Astrocyte (in vitro differentiated cells and primary cell): ENCODE measurements at regions not wholly inside any gene's neighbourhood (a gene's known extent, or its start where the extent isn't known, plus 50 kb on each side); places are given as distances from the start of the nearest gene placed in this dataset.
A peak's percentile ranks its signal among the peaks of the same experiment; 100 is the strongest.

ENCODE experiments used
- DNase-seq: peaks from one replicate; pipeline ENCODE4 v3.0.0-alpha.2; 2010; ENCODE audit warnings: low read depth
- FAIRE-seq: peaks from 2 replicates; lab custom pipeline; 2011; peaks lifted over from hg19 to GRCh38; lab: Jason Lieb, UNC
- H2AFZ ChIP-seq: 2 replicates; pipeline ENCODE4 v1.6.0; 2012; ENCODE audit warnings: low read depth, low read length, inconsistent platforms
- H3K27ac ChIP-seq: 2 replicates; pipeline ENCODE4 v1.5.1; 2011; ENCODE audit warnings: low read depth, low read length, inconsistent platforms
- H3K27me3 ChIP-seq: 2 replicates; pipeline ENCODE4 v1.6.0; 2011; ENCODE audit warnings: low read length, inconsistent platforms; ENCODE audit not compliant: insufficient read depth
- H3K36me3 ChIP-seq: 2 replicates; pipeline ENCODE4 v1.5.1; 2011; ENCODE audit warnings: low read length, inconsistent platforms; ENCODE audit not compliant: insufficient read depth
- H3K4me1 ChIP-seq: 2 replicates; pipeline ENCODE4 v1.5.1; 2011; ENCODE audit warnings: low read length, inconsistent platforms; ENCODE audit not compliant: insufficient read depth
- H3K4me2 ChIP-seq: 2 replicates; pipeline ENCODE4 v1.6.0; 2012; ENCODE audit warnings: low read length, inconsistent platforms
- H3K4me3 ChIP-seq: 2 replicates; pipeline ENCODE4 v1.5.1; 2011; ENCODE audit warnings: low read depth, mild to moderate bottlenecking, low read length, inconsistent platforms; ENCODE audit not compliant: insufficient read depth
- H3K79me2 ChIP-seq: 2 replicates; pipeline ENCODE4 v1.6.0; 2012; ENCODE audit warnings: mild to moderate bottlenecking, low read length, inconsistent platforms; ENCODE audit not compliant: insufficient read depth
- H3K9ac ChIP-seq: 2 replicates; pipeline ENCODE4 v1.6.0; 2012; ENCODE audit warnings: mild to moderate bottlenecking, low read length, inconsistent platforms
- H3K9me3 ChIP-seq: 2 replicates; pipeline ENCODE4 v1.5.1; 2012; ENCODE audit warnings: low read depth, mild to moderate bottlenecking, low read length, inconsistent platforms; ENCODE audit not compliant: insufficient read depth
- H4K20me1 ChIP-seq: 2 replicates; pipeline ENCODE4 v1.6.0; 2012; ENCODE audit warnings: low read length, inconsistent platforms; ENCODE audit not compliant: insufficient read depth
- H3K27ac Mint-ChIP-seq: one replicate; pipeline ENCODE4 v1.8.0; 2021; ENCODE audit warnings: mild to moderate bottlenecking, mixed read lengths; ENCODE audit not compliant: unreplicated experiment
- H3K27me3 Mint-ChIP-seq: one replicate; pipeline ENCODE4 v1.8.0; 2021; ENCODE audit warnings: low read depth, mixed read lengths; ENCODE audit not compliant: unreplicated experiment
- H3K36me3 Mint-ChIP-seq: one replicate; pipeline ENCODE4 v1.8.0; 2021; ENCODE audit warnings: low read depth, mixed read lengths; ENCODE audit not compliant: unreplicated experiment
- H3K4me1 Mint-ChIP-seq: one replicate; pipeline ENCODE4 v1.8.0; 2021; ENCODE audit warnings: low read depth, mixed read lengths; ENCODE audit not compliant: unreplicated experiment
- H3K4me3 Mint-ChIP-seq: one replicate; pipeline ENCODE4 v1.8.0; 2021; ENCODE audit warnings: mild to moderate bottlenecking, moderate library complexity, mixed read lengths; ENCODE audit not compliant: unreplicated experiment
- H3K9me3 Mint-ChIP-seq: one replicate; pipeline ENCODE4 v1.8.0; 2021; ENCODE audit warnings: mild to moderate bottlenecking, mixed read lengths; ENCODE audit not compliant: unreplicated experiment
- CTCF ChIP-seq: IDR thresholded peaks from 2 replicates; pipeline ENCODE4 v1.5.1; 2011; ENCODE audit warnings: low read depth, mild to moderate bottlenecking, inconsistent platforms, low read length, moderate library complexity; ENCODE audit not compliant: insufficient read depth
- EZH2 ChIP-seq: IDR thresholded peaks from 2 replicates; pipeline ENCODE4 v1.6.1; 2012; ENCODE audit warnings: mild to moderate bottlenecking, low read length, inconsistent platforms; ENCODE audit not compliant: insufficient read depth

GRCh38 chr3:178291574-178292370 lies 244.5 kb upstream of the KCNMB2 start:
- no peaks in the 10 kb centered on the region for H4K20me1 ChIP-seq
- Mint-ChIP-seq H3K9me3 (no peaks in the 10 kb centered on the region), H3K27me3 (no peaks in the 10 kb centered on the region), H3K4me1 (no peaks in the 10 kb centered on the region), H3K27ac (no peak overlapping the region), H3K36me3 (no peaks in the 10 kb centered on the region), H3K4me3 (no peak overlapping the region)
- TF ChIP-seq EZH2: no peak
- no peak for TF ChIP-seq CTCF
- no peak for FAIRE-seq
- H2AFZ ChIP-seq: no peak overlapping the region
- H3K27me3 ChIP-seq: no peaks in the 10 kb centered on the region
- no peaks in the 10 kb centered on the region for H3K79me2 ChIP-seq
- no peak overlapping the region for H3K9ac ChIP-seq
- no peak overlapping the region for H3K4me2 ChIP-seq
- H3K36me3 ChIP-seq: no peaks in the 10 kb centered on the region
- H3K9me3 ChIP-seq: no peaks in the 10 kb centered on the region
- H3K4me3 ChIP-seq: no peak overlapping the region
- no peak for DNase-seq
- H3K27ac ChIP-seq: no peak overlapping the region
- no peaks in the 10 kb centered on the region for H3K4me1 ChIP-seq

GRCh38 chr3:178295292-178295912 lies 240.8 kb upstream of the KCNMB2 start:
- H3K36me3 Mint-ChIP-seq: no peaks in the 10 kb centered on the region
- H3K4me1 Mint-ChIP-seq: peaks cover 5% of the 10 kb centered on the region
- H3K4me2 ChIP-seq: no peak overlapping the region
- no peak overlapping the region for H3K4me3 ChIP-seq
- TF ChIP-seq EZH2 (no peak), CTCF (no peak)
- no peak overlapping the region for H2AFZ ChIP-seq
- no peaks in the 10 kb centered on the region for H3K4me1 ChIP-seq
- H3K4me3 Mint-ChIP-seq: no peak overlapping the region
- no peaks in the 10 kb centered on the region for H3K9me3 Mint-ChIP-seq
- H3K27ac ChIP-seq: no peak overlapping the region
- peak; percentile 84 for DNase-seq
- no peaks in the 10 kb centered on the region for H4K20me1 ChIP-seq
- no peak overlapping the region for H3K27ac Mint-ChIP-seq
- H3K79me2 ChIP-seq: no peaks in the 10 kb centered on the region
- H3K27me3 Mint-ChIP-seq: no peaks in the 10 kb centered on the region
- H3K9me3 ChIP-seq: no peaks in the 10 kb centered on the region
- H3K36me3 ChIP-seq: no peaks in the 10 kb centered on the region
- H3K27me3 ChIP-seq: no peaks in the 10 kb centered on the region
- H3K9ac ChIP-seq: no peak overlapping the region
- no peak for FAIRE-seq

- TF ChIP-seq CTCF (no peak), EZH2 (no peak)
- no peaks in the 10 kb centered on the region for H3K36me3 ChIP-seq
- no peaks in the 10 kb centered on the region for H3K27me3 Mint-ChIP-seq
- no peak for FAIRE-seq
- H3K27ac Mint-ChIP-seq: no peak overlapping the region
- H3K4me3 Mint-ChIP-seq: no peak overlapping the region
- no peak for DNase-seq
- H3K4me1 Mint-ChIP-seq: peaks cover 7% of the 10 kb centered on the region
- H3K27me3 ChIP-seq: no peaks in the 10 kb centered on the region
- H3K27ac ChIP-seq: no peak overlapping the region
- H3K79me2 ChIP-seq: no peaks in the 10 kb centered on the region
- no peak overlapping the region for H3K4me3 ChIP-seq
- no peak overlapping the region for H2AFZ ChIP-seq
- H4K20me1 ChIP-seq: no peaks in the 10 kb centered on the region
- H3K4me1 ChIP-seq: no peaks in the 10 kb centered on the region
- no peak overlapping the region for H3K9ac ChIP-seq
- no peaks in the 10 kb centered on the region for H3K9me3 ChIP-seq
- no peak overlapping the region for H3K4me2 ChIP-seq
- no peaks in the 10 kb centered on the region for H3K36me3 Mint-ChIP-seq
- H3K9me3 Mint-ChIP-seq: no peaks in the 10 kb centered on the region
Observed at GRCh38 chr3:178297199-178297598, 239.0 kb upstream of the KCNMB2 start.
